Peyer's patch (tissue), 4 donors: ENCODE measurements at regions not wholly inside any gene's neighbourhood (a gene's known extent, or its start where the extent isn't known, plus 50 kb on each side); places are given as distances from the start of the nearest gene placed in this dataset.

Experiments used
- DNase-seq, 3 donors: peaks; one replicate each; pipeline ENCODE4 v3.0.0-alpha.2; 2017 to 2019
- H3K27ac ChIP-seq, 4 donors: fragments of 200-600 bp; sonication (generic); one replicate each; pipeline ENCODE4 v1.5.1; 2016 to 2019
- H3K27me3 ChIP-seq, 2 donors: fragments of 200-600 bp; sonication (generic); one replicate each; pipeline ENCODE4 v1.5.1; 2019
- H3K36me3 ChIP-seq, 3 donors: fragments of 200-600 bp; sonication (generic); one replicate each; pipeline ENCODE4 v1.5.1; 2016 to 2019
- H3K4me1 ChIP-seq, 4 donors: fragments of 200-600 bp; sonication (generic); one replicate each; pipeline ENCODE4 v1.5.1; 2016 to 2019
- H3K4me3 ChIP-seq, 4 donors: fragments of 200-600 bp; sonication (generic); 1 replicate in 3 of 4; 2 replicates in 1 of 4; pipeline ENCODE4 v1.5.1; 2016 to 2019; ENCODE audit warnings: mild to moderate bottlenecking in 1 of 4
- H3K9me3 ChIP-seq, 4 donors: fragments of 200-600 bp; sonication (generic); one replicate each; pipeline ENCODE4 v1.5.1; 2016 to 2019; ENCODE audit warnings: mild to moderate bottlenecking in 1 of 4
- POLR2A ChIP-seq, 2 donors: fragments of 450-650 bp; IDR thresholded peaks; one replicate each; pipeline ENCODE4 v1.5.1; 2017; ENCODE audit warnings: antibody characterized with exemption in 2 of 2, mild to moderate bottlenecking in 2 of 2, moderate library complexity in 2 of 2
- TF ChIP-seq, protein P1 (sequence below), 6 experiments: fragments of 450-650 bp in 4 of 6; fragments of 200-600 bp in 2 of 6; sonication (generic) in 1 of 6; IDR thresholded peaks; one replicate each; pipeline ENCODE4 v1.5.1; 2017 to 2019; ENCODE audit warnings: antibody characterized with exemption in 6 of 6, mild to moderate bottlenecking in 3 of 6, moderate library complexity in 1 of 6

- H3K9me3 ChIP-seq = no peaks in the 10 kb centered on the region
Observed at GRCh38 chr14:62062645-62063044, 300.4 kb downstream of the SNAPC1 start.

DNA sequence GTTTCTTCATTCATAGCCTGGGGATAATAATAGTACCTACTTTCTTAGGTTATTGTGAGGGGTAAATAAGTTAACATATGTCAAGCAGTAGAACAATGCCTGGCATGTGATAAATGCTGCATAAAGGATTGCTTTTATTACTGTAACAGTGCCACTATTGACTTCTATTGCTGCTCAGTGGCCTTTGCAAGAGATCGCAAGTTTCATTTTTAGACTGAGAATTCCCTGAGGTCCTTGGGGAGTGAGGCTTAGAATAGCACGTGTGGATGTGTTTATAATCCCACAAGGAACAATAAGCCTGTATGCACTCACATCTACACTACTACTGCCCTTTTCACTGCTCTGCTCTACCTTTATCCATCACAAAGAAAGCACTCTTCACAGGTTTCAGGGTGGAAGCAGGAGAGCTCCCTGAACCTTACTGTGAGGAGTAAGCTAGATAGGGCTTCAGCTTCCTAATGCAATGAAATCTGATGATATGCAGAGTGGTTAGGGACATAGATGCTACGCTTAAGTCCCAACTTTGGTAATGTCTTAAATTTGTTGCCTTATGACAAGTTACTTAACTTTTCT is 302.6 kb downstream of the SNAPC1 start:
- no peak for DNase-seq
- Histone ChIP-seq H3K36me3 (no peaks in the 10 kb centered on the region), H3K27ac (no peak overlapping the region), H3K4me1 (no peaks in the 10 kb centered on the region), H3K9me3 (no peaks in the 10 kb centered on the region), H3K27me3 (no peaks in the 10 kb centered on the region), H3K4me3 (no peak overlapping the region)
- TF ChIP-seq POLR2A (IDR thresholded peaks at IDR 0.05) = no peak
- TF ChIP-seq, protein P1, sequence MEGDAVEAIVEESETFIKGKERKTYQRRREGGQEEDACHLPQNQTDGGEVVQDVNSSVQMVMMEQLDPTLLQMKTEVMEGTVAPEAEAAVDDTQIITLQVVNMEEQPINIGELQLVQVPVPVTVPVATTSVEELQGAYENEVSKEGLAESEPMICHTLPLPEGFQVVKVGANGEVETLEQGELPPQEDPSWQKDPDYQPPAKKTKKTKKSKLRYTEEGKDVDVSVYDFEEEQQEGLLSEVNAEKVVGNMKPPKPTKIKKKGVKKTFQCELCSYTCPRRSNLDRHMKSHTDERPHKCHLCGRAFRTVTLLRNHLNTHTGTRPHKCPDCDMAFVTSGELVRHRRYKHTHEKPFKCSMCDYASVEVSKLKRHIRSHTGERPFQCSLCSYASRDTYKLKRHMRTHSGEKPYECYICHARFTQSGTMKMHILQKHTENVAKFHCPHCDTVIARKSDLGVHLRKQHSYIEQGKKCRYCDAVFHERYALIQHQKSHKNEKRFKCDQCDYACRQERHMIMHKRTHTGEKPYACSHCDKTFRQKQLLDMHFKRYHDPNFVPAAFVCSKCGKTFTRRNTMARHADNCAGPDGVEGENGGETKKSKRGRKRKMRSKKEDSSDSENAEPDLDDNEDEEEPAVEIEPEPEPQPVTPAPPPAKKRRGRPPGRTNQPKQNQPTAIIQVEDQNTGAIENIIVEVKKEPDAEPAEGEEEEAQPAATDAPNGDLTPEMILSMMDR (IDR thresholded peaks at IDR 0.05) = no peak

More at GRCh38 chr14:62062645-62063044, 300.4 kb downstream of the SNAPC1 start:
- TF ChIP-seq, protein P1 (IDR thresholded peaks at IDR 0.05) = no peak
- TF ChIP-seq POLR2A (IDR thresholded peaks at IDR 0.05) = no peak
- no peak overlapping the region for H3K4me3 ChIP-seq
- no peaks in the 10 kb centered on the region for H3K4me1 ChIP-seq
- no peaks in the 10 kb centered on the region for H3K36me3 ChIP-seq
- H3K27ac ChIP-seq = no peak overlapping the region
- DNase-seq = no peak
- H3K27me3 ChIP-seq = no peaks in the 10 kb centered on the region

DNA sequence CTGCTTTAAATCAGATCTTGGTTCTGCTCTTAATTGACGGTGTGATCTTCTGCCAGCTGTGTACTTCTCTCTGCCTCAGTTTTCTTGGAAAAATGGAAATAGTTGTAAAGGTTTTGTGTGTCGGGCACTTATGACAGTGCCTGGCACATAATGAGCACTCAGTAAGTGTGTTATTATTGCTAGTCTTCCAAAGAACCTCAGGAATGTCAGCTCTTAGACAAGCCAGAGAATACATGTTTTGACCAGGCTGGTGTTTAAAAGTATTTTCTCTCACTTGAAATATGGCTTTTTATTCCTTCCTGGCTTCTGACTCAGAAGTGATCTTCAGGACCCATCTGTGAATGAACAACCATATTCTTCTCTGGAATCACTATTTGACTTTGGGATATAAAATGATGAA is 304.1 kb downstream of the SNAPC1 start:
- H3K9me3 ChIP-seq = no peaks in the 10 kb centered on the region
- DNase-seq = no peak
- H3K4me3 ChIP-seq = no peak overlapping the region
- no peaks in the 10 kb centered on the region for H3K4me1 ChIP-seq
- H3K27ac ChIP-seq = no peak overlapping the region
- no peaks in the 10 kb centered on the region for H3K27me3 ChIP-seq
- TF ChIP-seq, protein P1 (IDR thresholded peaks at IDR 0.05) = no peak
- TF ChIP-seq POLR2A (IDR thresholded peaks at IDR 0.05) = no peak
- H3K36me3 ChIP-seq = no peaks in the 10 kb centered on the region

- H3K36me3 ChIP-seq = no peaks in the 10 kb centered on the region
- no peak for DNase-seq
- H3K27ac ChIP-seq = no peak overlapping the region
- no peak overlapping the region for H3K4me3 ChIP-seq
- no peaks in the 10 kb centered on the region for H3K27me3 ChIP-seq
- H3K9me3 ChIP-seq = no peaks in the 10 kb centered on the region
- no peaks in the 10 kb centered on the region for H3K4me1 ChIP-seq
- TF ChIP-seq POLR2A (IDR thresholded peaks at IDR 0.05) = no peak
- TF ChIP-seq, protein P1 (IDR thresholded peaks at IDR 0.05) = no peak
Observed at GRCh38 chr14:62071039-62071438, 308.8 kb downstream of the SNAPC1 start.

GRCh38 chr14:62076368-62076767 is 314.1 kb downstream of the SNAPC1 start:
- Histone ChIP-seq H3K9me3 (no peaks in the 10 kb centered on the region), H3K36me3 (no peaks in the 10 kb centered on the region), H3K4me3 (no peak overlapping the region), H3K27me3 (no peaks in the 10 kb centered on the region), H3K4me1 (peaks cover 0 to 9% (median 3%) of the 10 kb centered on the region in 4 donors), H3K27ac (no peak overlapping the region)
- no peak for DNase-seq
- TF ChIP-seq, protein P1 (IDR thresholded peaks at IDR 0.05) = no peak
- no peak for TF ChIP-seq POLR2A (IDR thresholded peaks at IDR 0.05)
